ENCODE measurements at regions not wholly inside any gene's neighbourhood (a gene's known extent, or its start where the extent isn't known, plus 50 kb on each side); places are given as distances from the start of the nearest gene placed in this dataset.

GRCh38 chr2:122480501-122481243 is 725.2 kb downstream of the TSN start:
- TF ChIP-seq, protein P1, sequence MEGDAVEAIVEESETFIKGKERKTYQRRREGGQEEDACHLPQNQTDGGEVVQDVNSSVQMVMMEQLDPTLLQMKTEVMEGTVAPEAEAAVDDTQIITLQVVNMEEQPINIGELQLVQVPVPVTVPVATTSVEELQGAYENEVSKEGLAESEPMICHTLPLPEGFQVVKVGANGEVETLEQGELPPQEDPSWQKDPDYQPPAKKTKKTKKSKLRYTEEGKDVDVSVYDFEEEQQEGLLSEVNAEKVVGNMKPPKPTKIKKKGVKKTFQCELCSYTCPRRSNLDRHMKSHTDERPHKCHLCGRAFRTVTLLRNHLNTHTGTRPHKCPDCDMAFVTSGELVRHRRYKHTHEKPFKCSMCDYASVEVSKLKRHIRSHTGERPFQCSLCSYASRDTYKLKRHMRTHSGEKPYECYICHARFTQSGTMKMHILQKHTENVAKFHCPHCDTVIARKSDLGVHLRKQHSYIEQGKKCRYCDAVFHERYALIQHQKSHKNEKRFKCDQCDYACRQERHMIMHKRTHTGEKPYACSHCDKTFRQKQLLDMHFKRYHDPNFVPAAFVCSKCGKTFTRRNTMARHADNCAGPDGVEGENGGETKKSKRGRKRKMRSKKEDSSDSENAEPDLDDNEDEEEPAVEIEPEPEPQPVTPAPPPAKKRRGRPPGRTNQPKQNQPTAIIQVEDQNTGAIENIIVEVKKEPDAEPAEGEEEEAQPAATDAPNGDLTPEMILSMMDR (IDR thresholded peaks at IDR 0.05), result no peak
- DNase-seq (ENCODE audit: low spot score), result no peak
- Histone ChIP-seq H3K4me3 (no peak overlapping the region), H3K27ac (no peak overlapping the region)

DNA sequence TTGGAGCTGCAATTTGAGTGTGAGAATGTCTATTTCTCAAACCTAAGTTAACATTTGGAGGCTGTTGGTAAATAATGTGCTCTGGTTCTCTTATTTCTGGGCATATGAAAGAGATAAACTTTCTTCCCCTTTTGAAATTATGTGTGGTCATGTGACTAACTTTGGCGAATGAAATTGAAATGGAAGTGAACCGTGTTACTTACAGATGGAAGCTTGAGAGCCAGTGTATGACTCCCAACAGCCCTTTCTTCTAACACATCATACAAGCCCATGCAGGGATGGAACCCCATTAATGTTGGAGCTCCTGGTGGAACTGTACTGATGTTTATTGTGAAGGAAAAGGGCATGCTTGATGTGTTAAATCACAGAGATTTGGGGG is 725.8 kb downstream of the TSN start:
- Histone ChIP-seq H3K4me3 (no peak overlapping the region), H3K27ac (no peak overlapping the region)
- TF ChIP-seq, protein P1 (IDR thresholded peaks at IDR 0.05), result no peak
- DNase-seq (ENCODE audit: low spot score), result no peak

DNA sequence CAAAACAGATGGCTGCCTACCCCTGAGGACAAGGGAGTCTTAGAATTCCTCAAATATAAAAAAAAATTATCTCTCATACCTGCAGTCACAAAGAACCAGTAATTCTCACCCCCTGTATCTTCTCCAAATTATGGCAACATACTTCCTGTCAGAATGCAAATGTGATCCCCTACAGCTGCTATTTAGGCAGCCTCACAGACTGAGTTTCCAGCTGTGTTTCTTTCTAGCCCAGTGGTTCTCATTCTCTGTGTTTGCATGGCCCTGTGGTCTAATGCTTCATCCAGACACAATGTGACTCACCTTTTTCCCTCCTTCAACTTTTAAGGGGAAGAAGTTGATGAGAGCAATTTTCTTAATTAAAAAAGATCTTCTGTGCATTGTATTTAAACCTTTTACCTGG is 726.3 kb downstream of the TSN start:
- TF ChIP-seq, protein P1 (IDR thresholded peaks at IDR 0.05), result no peak
- no peak for DNase-seq (ENCODE audit: low spot score)

DNA sequence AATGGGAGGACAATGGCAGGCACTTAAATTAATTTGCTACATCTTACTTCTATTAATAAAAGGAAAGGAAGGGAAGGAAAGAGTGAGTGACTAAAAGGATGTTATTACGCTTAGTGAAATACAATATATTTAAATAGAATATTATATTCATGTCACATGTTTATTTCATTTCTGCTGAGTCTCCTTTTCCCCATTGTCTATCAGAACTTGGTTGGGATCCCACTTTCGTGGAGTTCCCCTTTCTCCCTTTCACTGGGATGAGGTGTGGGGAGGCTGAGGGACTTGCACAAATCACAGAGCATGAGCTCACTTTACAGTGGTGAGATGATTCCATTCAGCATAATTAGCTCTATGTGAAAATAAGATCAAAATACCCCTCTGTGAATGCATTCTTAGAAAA is 730.6 kb downstream of the TSN start:
- DNase-seq (ENCODE audit: low spot score), result no peak

More for the DNA sequence above, 726.3 kb downstream of the TSN start:
- Histone ChIP-seq H3K4me3 (no peak overlapping the region), H3K27ac (no peak overlapping the region)

GRCh38 chr2:122486705-122487415 is 731.4 kb downstream of the TSN start:
- no peak overlapping the region for H3K27ac ChIP-seq
- TF ChIP-seq, protein P1 (IDR thresholded peaks at IDR 0.05), result no peak
- DNase-seq (ENCODE audit: low spot score), result no peak
- no peak overlapping the region for H3K4me3 ChIP-seq

More for the DNA sequence above, 730.6 kb downstream of the TSN start:
- Histone ChIP-seq H3K4me3 (no peak overlapping the region), H3K27ac (no peak overlapping the region)
- TF ChIP-seq, protein P1 (IDR thresholded peaks at IDR 0.05), result no peak

GRCh38 chr2:122491011-122491410 is 735.6 kb downstream of the TSN start:
- Histone ChIP-seq H3K27ac (no peak overlapping the region), H3K4me3 (no peak overlapping the region)
- no peak for DNase-seq (ENCODE audit: low spot score)
- TF ChIP-seq, protein P1 (IDR thresholded peaks at IDR 0.05), result no peak
